Keratinocyte (primary cell): ENCODE measurements at regions not wholly inside any gene's neighbourhood (a gene's known extent, or its start where the extent isn't known, plus 50 kb on each side); places are given as distances from the start of the nearest gene placed in this dataset.

Experiments
- DNase-seq: peaks from one replicate; pipeline ENCODE4 v3.0.0-alpha.2; 2011; ENCODE audit warnings: low read depth, missing footprints, low spot score
- FAIRE-seq: peaks from 2 replicates; lab custom pipeline; 2011; peaks lifted over from hg19 to GRCh38; lab: Jason Lieb, UNC
- H2AFZ ChIP-seq: 2 replicates; pipeline ENCODE4 v1.6.0; 2012; ENCODE audit warnings: low read length, control low read depth, inconsistent platforms; ENCODE audit not compliant: control insufficient read depth
- H3K27ac ChIP-seq: 2 replicates; pipeline ENCODE4 v1.5.1; 2011; ENCODE audit warnings: low read length; ENCODE audit not compliant: control insufficient read depth, insufficient read depth
- H3K27me3 ChIP-seq: 3 replicates; pipeline ENCODE4 v1.6.0; 2011; ENCODE audit warnings: low read length; ENCODE audit not compliant: control insufficient read depth, insufficient read depth; ENCODE audit errors: extremely low read depth
- H3K36me3 ChIP-seq, 2 experiments: 2 replicates in 1 of 2; 3 replicates in 1 of 2; pipeline ENCODE4 v1.5.1; 2011; ENCODE audit warnings: low read length in 2 of 2, mild to moderate bottlenecking in 1 of 2; ENCODE audit not compliant: control insufficient read depth in 2 of 2, insufficient read depth in 2 of 2; ENCODE audit errors: extremely low read depth in 1 of 2
- H3K4me1 ChIP-seq: 3 replicates; pipeline ENCODE4 v1.5.1; 2011; ENCODE audit warnings: low read length; ENCODE audit not compliant: control insufficient read depth, insufficient read depth; ENCODE audit errors: extremely low read depth
- H3K4me2 ChIP-seq: 3 replicates; pipeline ENCODE4 v1.6.0; 2011; ENCODE audit warnings: low read depth, low read length; ENCODE audit not compliant: control insufficient read depth, insufficient read depth; ENCODE audit errors: extremely low read depth
- H3K4me3 ChIP-seq, 3 experiments: fragments of 200-600 bp in 1 of 3; sonication (generic) in 1 of 3; 2 replicates in 2 of 3; 3 replicates in 1 of 3; pipeline ENCODE4 v1.5.1; 2011 to 2016; ENCODE audit warnings: low read length in 3 of 3, mild to moderate bottlenecking in 3 of 3, control low read depth in 2 of 3, inconsistent platforms in 1 of 3, low read depth in 1 of 3, mixed read lengths in 1 of 3, mixed run types in 1 of 3, moderate library complexity in 1 of 3; ENCODE audit not compliant: control insufficient read depth in 2 of 3, insufficient read depth in 2 of 3; ENCODE audit errors: extremely low read depth in 1 of 3
- H3K79me2 ChIP-seq: 2 replicates; pipeline ENCODE4 v1.6.0; 2012; ENCODE audit warnings: low read length; ENCODE audit not compliant: control insufficient read depth, insufficient read depth
- H3K9ac ChIP-seq: 3 replicates; pipeline ENCODE4 v1.6.0; 2011; ENCODE audit warnings: low read length; ENCODE audit not compliant: control insufficient read depth, insufficient read depth; ENCODE audit errors: extremely low read depth
- H3K9me1 ChIP-seq: 3 replicates; pipeline ENCODE4 v1.6.0; 2011; ENCODE audit warnings: low read length; ENCODE audit not compliant: control insufficient read depth, insufficient read depth; ENCODE audit errors: extremely low read depth
- H3K9me3 ChIP-seq: 2 replicates; pipeline ENCODE4 v1.5.1; 2012; ENCODE audit warnings: low read depth, low read length; ENCODE audit not compliant: control insufficient read depth
- H4K20me1 ChIP-seq: 3 replicates; pipeline ENCODE4 v1.6.0; 2011; ENCODE audit warnings: low read length; ENCODE audit not compliant: control insufficient read depth, insufficient read depth; ENCODE audit errors: extremely low read depth
- EZH2 ChIP-seq: IDR thresholded peaks from one replicate; pipeline ENCODE4 v1.6.1; 2012; ENCODE audit warnings: inconsistent platforms, mild to moderate bottlenecking, low read length, moderate library complexity
- dilution Hi-C: fragments of 300-500 bp; cut with MboI; formaldehyde crosslinking; loops from one replicate; pipeline ENCODE4 v1.7.0; 2020; ENCODE audit warnings: low sequenced_read_pairs; ENCODE audit not compliant: extremely low pct_ligation_motif_present
- TF ChIP-seq, protein P1 (sequence below), 3 experiments: IDR thresholded peaks in 1 of 3; conservative IDR thresholded peaks in 1 of 3; optimal IDR thresholded peaks in 1 of 3; 2 replicates in 2 of 3; 3 replicates in 1 of 3; pipeline versions ENCODE3 to v1.5.1; 2011; ENCODE audit warnings: low read length in 3 of 3, mild to moderate bottlenecking in 3 of 3, moderate library complexity in 2 of 3, control low read depth in 1 of 3, inconsistent platforms in 1 of 3; ENCODE audit not compliant: insufficient read depth in 2 of 3; ENCODE audit errors: extremely low read depth in 1 of 3

DNA sequence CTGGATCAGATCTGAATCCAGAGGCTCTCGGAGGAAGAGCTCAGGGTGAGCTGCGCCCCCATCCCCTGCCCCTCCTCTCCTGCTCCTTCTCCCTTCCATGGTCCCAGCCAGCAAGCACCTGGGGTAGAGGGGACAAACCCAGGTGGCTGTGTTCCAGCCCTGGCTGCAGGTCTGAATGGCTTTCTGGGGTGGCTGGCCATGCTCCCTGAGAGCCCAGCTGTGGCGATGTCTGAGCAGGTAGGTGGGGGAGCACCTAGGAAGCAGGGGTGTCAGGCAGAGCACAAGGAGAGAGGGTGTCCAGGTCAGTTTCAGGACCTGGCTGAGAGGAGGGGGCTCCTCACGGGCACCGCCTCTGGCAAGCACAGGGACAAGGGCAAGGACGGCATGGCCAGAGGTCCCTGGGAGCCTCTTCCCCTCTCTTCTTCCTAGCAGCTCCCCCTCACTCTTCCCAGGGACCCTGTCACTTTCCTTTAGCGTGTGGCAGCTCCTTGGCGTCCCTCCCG, 310.0 kb downstream of the SEC14L1 start:
- FAIRE-seq (no peak), DNase-seq (no peak)
- H3K4me3 ChIP-seq: peak overlapping the region; percentile 32 to 64 (median 41)
- peaks cover 71% of the 10 kb centered on the region for H3K79me2 ChIP-seq
- peak overlapping the region; percentile 80 for H3K27ac ChIP-seq
- dilution Hi-C loops: no loop called here
- H3K36me3 ChIP-seq: peaks cover 5 to 12% of the 10 kb centered on the region in 2 experiments
- peaks cover 63% of the 10 kb centered on the region for H3K4me1 ChIP-seq
- peaks cover 19% of the 10 kb centered on the region for H4K20me1 ChIP-seq
- peak overlapping the region; percentile 83 for H3K4me2 ChIP-seq
- H3K27me3 ChIP-seq: no peaks in the 10 kb centered on the region
- H3K9me3 ChIP-seq: no peaks in the 10 kb centered on the region
- H2AFZ ChIP-seq: no peak overlapping the region
- H3K9me1 ChIP-seq: peaks cover 6% of the 10 kb centered on the region
- TF ChIP-seq, protein P1, sequence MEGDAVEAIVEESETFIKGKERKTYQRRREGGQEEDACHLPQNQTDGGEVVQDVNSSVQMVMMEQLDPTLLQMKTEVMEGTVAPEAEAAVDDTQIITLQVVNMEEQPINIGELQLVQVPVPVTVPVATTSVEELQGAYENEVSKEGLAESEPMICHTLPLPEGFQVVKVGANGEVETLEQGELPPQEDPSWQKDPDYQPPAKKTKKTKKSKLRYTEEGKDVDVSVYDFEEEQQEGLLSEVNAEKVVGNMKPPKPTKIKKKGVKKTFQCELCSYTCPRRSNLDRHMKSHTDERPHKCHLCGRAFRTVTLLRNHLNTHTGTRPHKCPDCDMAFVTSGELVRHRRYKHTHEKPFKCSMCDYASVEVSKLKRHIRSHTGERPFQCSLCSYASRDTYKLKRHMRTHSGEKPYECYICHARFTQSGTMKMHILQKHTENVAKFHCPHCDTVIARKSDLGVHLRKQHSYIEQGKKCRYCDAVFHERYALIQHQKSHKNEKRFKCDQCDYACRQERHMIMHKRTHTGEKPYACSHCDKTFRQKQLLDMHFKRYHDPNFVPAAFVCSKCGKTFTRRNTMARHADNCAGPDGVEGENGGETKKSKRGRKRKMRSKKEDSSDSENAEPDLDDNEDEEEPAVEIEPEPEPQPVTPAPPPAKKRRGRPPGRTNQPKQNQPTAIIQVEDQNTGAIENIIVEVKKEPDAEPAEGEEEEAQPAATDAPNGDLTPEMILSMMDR (optimal IDR thresholded peaks at IDR 0.05 in 1 of 3, IDR thresholded peaks at IDR 0.05 in 1 of 3, conservative IDR thresholded peaks at IDR 0.05 in 1 of 3; ENCODE audit: extremely low read depth in 1 of 3, insufficient read depth in 2 of 3, low read length in 3 of 3): no peak
- no peak for TF ChIP-seq EZH2
- H3K9ac ChIP-seq: peak overlapping the region; percentile 79

DNA sequence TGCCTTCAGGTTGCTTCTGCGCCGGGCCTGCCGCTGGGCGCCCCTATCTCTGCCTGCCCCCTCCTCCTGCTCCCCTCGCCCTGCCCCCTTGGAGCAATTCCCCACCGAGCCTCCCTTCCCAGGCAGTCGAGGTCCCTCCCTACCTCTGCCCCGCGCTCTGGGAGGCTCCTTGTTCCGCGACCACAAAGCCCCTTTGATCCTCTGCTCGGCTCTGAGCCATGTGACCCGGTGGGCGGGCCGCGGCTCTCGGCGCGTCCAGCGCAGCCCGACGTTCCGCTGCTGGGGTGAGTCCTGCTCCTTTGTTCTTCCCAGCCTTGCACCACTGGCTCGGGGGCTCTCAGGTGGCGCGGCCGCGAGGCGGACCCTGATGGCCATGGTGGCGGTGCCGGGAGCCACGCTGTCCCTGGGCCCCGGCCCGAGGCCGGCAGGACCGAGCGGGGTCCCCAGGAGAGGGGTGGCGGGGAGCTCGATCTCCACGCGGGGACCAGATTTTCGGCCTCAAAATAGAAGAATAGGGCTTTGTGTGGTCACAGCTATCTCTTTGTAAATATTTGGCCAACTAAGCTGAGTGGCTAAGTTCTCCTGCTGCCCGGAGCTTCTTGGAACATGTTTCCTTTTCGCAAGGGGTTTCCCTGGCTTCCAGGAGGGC, 310.6 kb downstream of the SEC14L1 start:
- no peak overlapping the region for H2AFZ ChIP-seq
- H3K9me3 ChIP-seq: no peaks in the 10 kb centered on the region
- peak overlapping the region; percentile 80 for H3K27ac ChIP-seq
- peak overlapping the region; percentile 32 to 64 (median 41) for H3K4me3 ChIP-seq
- peaks cover 63% of the 10 kb centered on the region for H3K4me1 ChIP-seq
- TF ChIP-seq, protein P1 (optimal IDR thresholded peaks at IDR 0.05 in 1 of 3, IDR thresholded peaks at IDR 0.05 in 1 of 3, conservative IDR thresholded peaks at IDR 0.05 in 1 of 3; ENCODE audit: extremely low read depth in 1 of 3, insufficient read depth in 2 of 3, low read length in 3 of 3): no peak
- no peak for TF ChIP-seq EZH2
- dilution Hi-C loops: no loop called here
- peaks cover 6% of the 10 kb centered on the region for H3K9me1 ChIP-seq
- H3K36me3 ChIP-seq: peaks cover 8 to 12% of the 10 kb centered on the region in 2 experiments
- no peak for FAIRE-seq
- H3K9ac ChIP-seq: peak overlapping the region; percentile 79
- peaks cover 19% of the 10 kb centered on the region for H4K20me1 ChIP-seq
- H3K27me3 ChIP-seq: no peaks in the 10 kb centered on the region
- peaks cover 77% of the 10 kb centered on the region for H3K79me2 ChIP-seq
- DNase-seq: no peak
- peak overlapping the region; percentile 83 for H3K4me2 ChIP-seq
